BE2C (cell line): ENCODE measurements at regions not wholly inside any gene's neighbourhood (a gene's known extent, or its start where the extent isn't known, plus 50 kb on each side); places are given as distances from the start of the nearest gene placed in this dataset.

Experiments
- DNase-seq: peaks from one replicate; pipeline ENCODE4 v3.0.0-alpha.2; 2020
- H3K27me3 ChIP-seq: fragments of 250-450 bp; sonication (Bioruptor Pico); 2 replicates; pipeline ENCODE4 v1.5.1; 2020; ENCODE audit warnings: mild to moderate bottlenecking
- H3K36me3 ChIP-seq: fragments of 250-450 bp; sonication (Bioruptor Pico); 2 replicates; pipeline ENCODE4 v1.5.1; 2020; ENCODE audit warnings: mild to moderate bottlenecking
- H3K4me1 ChIP-seq: fragments of 250-450 bp; sonication (Bioruptor Pico); 2 replicates; pipeline ENCODE4 v1.5.1; 2020
- H3K4me3 ChIP-seq: 2 replicates; pipeline ENCODE4 v1.5.1; 2011; ENCODE audit warnings: low read depth, low read length
- H3K9me3 ChIP-seq: fragments of 250-450 bp; sonication (Bioruptor Pico); 2 replicates; pipeline ENCODE4 v1.5.1; 2020
- TF ChIP-seq, protein P1 (sequence below): IDR thresholded peaks from 2 replicates; pipeline ENCODE4 v1.5.1; 2012; ENCODE audit warnings: mild to moderate bottlenecking, low read depth, low read length

GRCh38 chr22:42202669-42203068 lies 67.8 kb downstream of the TCF20 start:
- Histone ChIP-seq H3K36me3 (no peaks in the 10 kb centered on the region; the same call in 1 of the 2 replicates), H3K4me3 (no peak overlapping the region), H3K9me3 (no peaks in the 10 kb centered on the region), H3K4me1 (peaks cover 4% of the 10 kb centered on the region), H3K27me3 (no peaks in the 10 kb centered on the region)
- DNase-seq = no peak
- TF ChIP-seq, protein P1, sequence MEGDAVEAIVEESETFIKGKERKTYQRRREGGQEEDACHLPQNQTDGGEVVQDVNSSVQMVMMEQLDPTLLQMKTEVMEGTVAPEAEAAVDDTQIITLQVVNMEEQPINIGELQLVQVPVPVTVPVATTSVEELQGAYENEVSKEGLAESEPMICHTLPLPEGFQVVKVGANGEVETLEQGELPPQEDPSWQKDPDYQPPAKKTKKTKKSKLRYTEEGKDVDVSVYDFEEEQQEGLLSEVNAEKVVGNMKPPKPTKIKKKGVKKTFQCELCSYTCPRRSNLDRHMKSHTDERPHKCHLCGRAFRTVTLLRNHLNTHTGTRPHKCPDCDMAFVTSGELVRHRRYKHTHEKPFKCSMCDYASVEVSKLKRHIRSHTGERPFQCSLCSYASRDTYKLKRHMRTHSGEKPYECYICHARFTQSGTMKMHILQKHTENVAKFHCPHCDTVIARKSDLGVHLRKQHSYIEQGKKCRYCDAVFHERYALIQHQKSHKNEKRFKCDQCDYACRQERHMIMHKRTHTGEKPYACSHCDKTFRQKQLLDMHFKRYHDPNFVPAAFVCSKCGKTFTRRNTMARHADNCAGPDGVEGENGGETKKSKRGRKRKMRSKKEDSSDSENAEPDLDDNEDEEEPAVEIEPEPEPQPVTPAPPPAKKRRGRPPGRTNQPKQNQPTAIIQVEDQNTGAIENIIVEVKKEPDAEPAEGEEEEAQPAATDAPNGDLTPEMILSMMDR = no peak

GRCh38 chr22:42202048-42202447 lies 68.4 kb downstream of the TCF20 start:
- DNase-seq = no peak
- no peaks in the 10 kb centered on the region for H3K9me3 ChIP-seq
- H3K4me3 ChIP-seq = no peak overlapping the region
- no peaks in the 10 kb centered on the region; the same call in 1 of the 2 replicates for H3K36me3 ChIP-seq
- H3K4me1 ChIP-seq = peaks cover 4% of the 10 kb centered on the region
- TF ChIP-seq, protein P1 = no peak
- no peaks in the 10 kb centered on the region for H3K27me3 ChIP-seq

GRCh38 chr22:42199025-42199424 lies 68.4 kb upstream of the CYP2D6 start:
- DNase-seq = no peak
- TF ChIP-seq, protein P1 = no peak
- no peaks in the 10 kb centered on the region for H3K4me1 ChIP-seq
- H3K4me3 ChIP-seq = no peak overlapping the region
- H3K9me3 ChIP-seq = no peaks in the 10 kb centered on the region
- no peaks in the 10 kb centered on the region for H3K27me3 ChIP-seq
- no peaks in the 10 kb centered on the region; the same call in 1 of the 2 replicates for H3K36me3 ChIP-seq

DNA sequence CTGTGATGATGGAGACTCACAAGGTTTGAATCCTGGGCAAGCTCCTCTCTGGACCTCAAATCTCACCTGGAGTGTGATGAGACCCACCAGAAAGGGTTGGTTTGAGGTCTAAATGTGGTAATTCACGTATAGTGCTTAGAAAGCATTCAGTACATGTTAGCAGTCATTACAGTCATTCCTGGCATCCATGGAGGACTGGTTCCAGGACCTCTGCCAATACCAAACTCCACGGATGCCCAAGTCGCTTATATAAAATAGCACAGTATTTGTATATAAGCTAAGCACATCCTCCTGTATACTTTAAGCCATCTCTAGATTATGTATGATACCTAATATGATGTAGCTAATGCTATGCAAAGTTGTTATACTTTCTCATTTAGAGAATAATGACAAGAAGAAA lies 67.6 kb upstream of the CYP2D6 start:
- H3K27me3 ChIP-seq = no peaks in the 10 kb centered on the region
- H3K4me3 ChIP-seq = no peak overlapping the region
- H3K4me1 ChIP-seq = no peaks in the 10 kb centered on the region
- TF ChIP-seq, protein P1 = no peak
- H3K36me3 ChIP-seq = no peaks in the 10 kb centered on the region
- H3K9me3 ChIP-seq = no peaks in the 10 kb centered on the region
- DNase-seq = no peak

- TF ChIP-seq, protein P1 = no peak
- no peaks in the 10 kb centered on the region for H3K4me1 ChIP-seq
- H3K9me3 ChIP-seq = no peaks in the 10 kb centered on the region
- no peak for DNase-seq
- no peak overlapping the region for H3K4me3 ChIP-seq
- no peaks in the 10 kb centered on the region; the same call in 1 of the 2 replicates for H3K36me3 ChIP-seq
- H3K27me3 ChIP-seq = no peaks in the 10 kb centered on the region
Measured at GRCh38 chr22:42196454-42196853, 65.8 kb upstream of the CYP2D6 start.

- no peaks in the 10 kb centered on the region; the same call in 1 of the 2 replicates for H3K36me3 ChIP-seq
- no peaks in the 10 kb centered on the region for H3K9me3 ChIP-seq
- no peak overlapping the region for H3K4me3 ChIP-seq
- TF ChIP-seq, protein P1 = no peak
- DNase-seq = no peak
- no peaks in the 10 kb centered on the region for H3K4me1 ChIP-seq
- H3K27me3 ChIP-seq = no peaks in the 10 kb centered on the region
Measured at GRCh38 chr22:42194953-42195352, 64.3 kb upstream of the CYP2D6 start.
